Sigmoid colon (tissue), 6 donors: ENCODE measurements at regions not wholly inside any gene's neighbourhood (a gene's known extent, or its start where the extent isn't known, plus 50 kb on each side); places are given as distances from the start of the nearest gene placed in this dataset.

Experiments used
- DNase-seq: peaks from one replicate; pipeline ENCODE4 v3.0.0-alpha.2; 2019
- H3K27ac ChIP-seq, 4 donors: fragments of 200-600 bp; sonication (generic); one replicate each; pipeline ENCODE4 v1.5.1; 2016 to 2019; ENCODE audit warnings: mild to moderate bottlenecking in 1 of 4
- H3K27me3 ChIP-seq, 3 donors: fragments of 200-600 bp; sonication (generic); one replicate each; pipeline ENCODE4 v1.5.1; 2019; ENCODE audit warnings: mild to moderate bottlenecking in 1 of 3
- H3K36me3 ChIP-seq, 4 donors: fragments of 200-600 bp; sonication (generic); one replicate each; pipeline ENCODE4 v1.5.1; 2016 to 2019
- H3K4me1 ChIP-seq, 4 donors: fragments of 200-600 bp; sonication (generic); one replicate each; pipeline ENCODE4 v1.5.1; 2017 to 2019
- H3K4me3 ChIP-seq, 4 donors: fragments of 200-600 bp; sonication (generic); one replicate each; pipeline ENCODE4 v1.5.1; 2017 to 2019; ENCODE audit warnings: mild to moderate bottlenecking in 2 of 4, moderate library complexity in 1 of 4
- H3K9me3 ChIP-seq, 4 donors: fragments of 200-600 bp in 3 of 4; sonication (generic) in 3 of 4; one replicate each; pipeline versions ENCODE4 v1.5.1 to v1.6.1; 2013 to 2019
- CTCF ChIP-seq, 4 experiments: fragments of 450-650 bp in 3 of 4; fragments of 200-600 bp in 1 of 4; IDR thresholded peaks; one replicate each; pipeline ENCODE4 v1.5.1; 2016 to 2019; ENCODE audit warnings: antibody characterized with exemption in 4 of 4, mild to moderate bottlenecking in 3 of 4, moderate library complexity in 2 of 4
- EP300 ChIP-seq, 4 donors: sonication (generic); formaldehyde crosslinking; IDR thresholded peaks; one replicate each; pipeline ENCODE4 v1.6.1; 2017; ENCODE audit warnings: antibody characterized with exemption in 4 of 4
- POLR2A ChIP-seq, 2 donors: fragments of 450-650 bp; IDR thresholded peaks; one replicate each; pipeline ENCODE4 v1.6.1; 2016; ENCODE audit warnings: antibody characterized with exemption in 2 of 2, mild to moderate bottlenecking in 2 of 2, moderate library complexity in 2 of 2
- POLR2AphosphoS5 ChIP-seq, 4 donors: sonication (generic); formaldehyde crosslinking; IDR thresholded peaks; one replicate each; pipeline ENCODE4 v1.6.1; 2017; ENCODE audit warnings: antibody characterized with exemption in 4 of 4
- WGBS, 2 donors: extraction: QIAGEN DNeasy Blood & Tissue Kit; methylation state at CpG; one replicate each; pipeline ENCODE4 v1.1.7; 2013; 5-methylcytosine and 5-hydroxymethylcytosine counted together
- intact Hi-C: fragments of 100-400 bp; cut with DNase I; formaldehyde crosslinking; loops from one replicate; pipeline ENCODE4 v1.15.1; 2023
- donor health status: healthy with polysubstance abuse.
- donor health status: healthy.

- no peaks in the 10 kb centered on the region for H3K27me3 ChIP-seq
- intact Hi-C loops = no loop called here
- TF ChIP-seq CTCF (IDR thresholded peaks at IDR 0.05) (no peak), POLR2AphosphoS5 (IDR thresholded peaks at IDR 0.05) (no peak), POLR2A (IDR thresholded peaks at IDR 0.05) (no peak), EP300 (IDR thresholded peaks at IDR 0.05) (no peak)
- no peaks in the 10 kb centered on the region for H3K9me3 ChIP-seq
- no peak for DNase-seq
- H3K4me3 ChIP-seq = no peak overlapping the region
- no peaks in the 10 kb centered on the region for H3K36me3 ChIP-seq
- WGBS, 2 donors = 72 to 84% methylated on average over 5 of the region's 5 CpGs
- H3K4me1 ChIP-seq = no peaks in the 10 kb centered on the region
- H3K27ac ChIP-seq = no peak overlapping the region
Measured at GRCh38 chr3:18119866-18120265, 305.3 kb downstream of the SATB1 start.

GRCh38 chr3:18114894-18115293, 310.2 kb downstream of the SATB1 start:
- no peaks in the 10 kb centered on the region for H3K4me1 ChIP-seq
- WGBS, 2 donors = 91 to 92% methylated on average over 4 of the region's 4 CpGs

GRCh38 chr3:18113417-18113816, 311.7 kb downstream of the SATB1 start:
- Histone ChIP-seq H3K27ac (no peak overlapping the region), H3K36me3 (no peaks in the 10 kb centered on the region), H3K9me3 (no peaks in the 10 kb centered on the region), H3K4me1 (no peaks in the 10 kb centered on the region), H3K4me3 (no peak overlapping the region), H3K27me3 (no peaks in the 10 kb centered on the region)
- TF ChIP-seq EP300 (IDR thresholded peaks at IDR 0.05) = no peak
- TF ChIP-seq POLR2AphosphoS5 (IDR thresholded peaks at IDR 0.05) = no peak
- no peak for TF ChIP-seq POLR2A (IDR thresholded peaks at IDR 0.05)
- TF ChIP-seq CTCF (IDR thresholded peaks at IDR 0.05) = no peak
- intact Hi-C loops = no loop called here
- 80% methylated on average over 4 of the region's 4 CpGs for WGBS, 2 donors
- DNase-seq = no peak

More at GRCh38 chr3:18114894-18115293, 310.2 kb downstream of the SATB1 start:
- no peaks in the 10 kb centered on the region for H3K9me3 ChIP-seq
- H3K36me3 ChIP-seq = no peaks in the 10 kb centered on the region
- no peak overlapping the region for H3K27ac ChIP-seq
- H3K27me3 ChIP-seq = no peaks in the 10 kb centered on the region
- no peak for TF ChIP-seq POLR2A (IDR thresholded peaks at IDR 0.05)
- TF ChIP-seq CTCF (IDR thresholded peaks at IDR 0.05) = no peak
- no peak for TF ChIP-seq POLR2AphosphoS5 (IDR thresholded peaks at IDR 0.05)
- TF ChIP-seq EP300 (IDR thresholded peaks at IDR 0.05) = no peak
- no peak overlapping the region for H3K4me3 ChIP-seq
- intact Hi-C loops = no loop called here
- DNase-seq = no peak

GRCh38 chr3:18112674-18113375, 312.3 kb downstream of the SATB1 start:
- H3K4me1 ChIP-seq = no peaks in the 10 kb centered on the region
- no peak overlapping the region for H3K27ac ChIP-seq
- no peaks in the 10 kb centered on the region for H3K9me3 ChIP-seq
- no peak overlapping the region for H3K4me3 ChIP-seq
- WGBS, 2 donors = 67 to 84% methylated on average over 5 of the region's 5 CpGs
- TF ChIP-seq CTCF (IDR thresholded peaks at IDR 0.05) (no peak), POLR2A (IDR thresholded peaks at IDR 0.05) (no peak), EP300 (IDR thresholded peaks at IDR 0.05) (no peak), POLR2AphosphoS5 (IDR thresholded peaks at IDR 0.05) (no peak)
- no peaks in the 10 kb centered on the region for H3K27me3 ChIP-seq
- no peaks in the 10 kb centered on the region for H3K36me3 ChIP-seq
- intact Hi-C loops = no loop called here
- no peak for DNase-seq

GRCh38 chr3:18111796-18112232, 313.3 kb downstream of the SATB1 start:
- WGBS, 2 donors = 5 to 11% methylated on average over 6 of the region's 6 CpGs
- intact Hi-C loops = no loop called here
- H3K4me3 ChIP-seq = no peak overlapping the region

More at GRCh38 chr3:18111796-18112232, 313.3 kb downstream of the SATB1 start:
- no peak overlapping the region for H3K27ac ChIP-seq
- no peaks in the 10 kb centered on the region for H3K27me3 ChIP-seq
- no peaks in the 10 kb centered on the region for H3K36me3 ChIP-seq
- no peaks in the 10 kb centered on the region for H3K9me3 ChIP-seq
- TF ChIP-seq EP300 (IDR thresholded peaks at IDR 0.05) (no peak), CTCF (IDR thresholded peaks at IDR 0.05) (no peak), POLR2A (IDR thresholded peaks at IDR 0.05) (no peak), POLR2AphosphoS5 (IDR thresholded peaks at IDR 0.05) (no peak)
- DNase-seq = no peak
- no peaks in the 10 kb centered on the region for H3K4me1 ChIP-seq
